ENCODE measurements at regions not wholly inside any gene's neighbourhood (a gene's known extent, or its start where the extent isn't known, plus 50 kb on each side); places are given as distances from the start of the nearest gene placed in this dataset.

- DNase-seq (ENCODE audit: low read depth in 2 of 2) = no peak
Observed at GRCh38 chr4:180861651-180862050, 1381.6 kb upstream of the TENM3 start.

DNA sequence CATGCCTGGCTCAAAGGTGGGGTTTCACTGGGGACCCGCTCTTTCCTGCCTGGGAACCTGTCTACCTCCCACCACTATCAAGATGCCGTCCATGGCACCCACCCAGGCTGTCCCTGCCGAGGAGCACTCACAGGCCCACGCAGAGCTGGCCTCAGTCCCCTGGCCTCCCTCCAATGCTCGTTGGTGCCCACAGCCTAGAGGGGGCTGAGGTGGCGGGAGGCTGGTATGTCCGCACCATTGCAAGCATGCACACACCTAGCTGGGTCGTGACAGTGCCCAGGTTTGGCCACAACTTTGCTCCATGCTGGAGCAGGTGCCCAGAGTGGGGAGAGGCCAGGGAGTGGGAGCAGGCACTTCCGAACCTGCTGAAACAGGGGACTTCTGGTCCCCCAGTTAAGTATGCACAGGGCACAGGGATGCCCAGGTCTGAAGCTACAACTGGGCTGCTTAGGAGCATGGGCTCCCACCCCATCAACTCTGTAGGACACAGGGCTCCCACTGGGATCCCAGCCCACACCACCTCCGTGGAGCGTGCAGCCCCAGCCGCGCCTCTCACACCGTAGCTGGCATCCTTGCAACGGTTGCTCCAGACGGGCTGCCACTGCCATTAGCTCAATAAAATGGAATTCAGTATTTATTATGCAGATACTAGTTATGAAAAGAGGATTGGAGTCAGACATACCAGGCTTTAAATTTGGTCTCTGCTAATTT lies 1376.1 kb upstream of the TENM3 start:
- DNase-seq (ENCODE audit: low read depth in 2 of 2) = no peak

GRCh38 chr4:180870623-180871022 lies 1372.6 kb upstream of the TENM3 start:
- no peak for DNase-seq (ENCODE audit: low read depth in 2 of 2)

- DNase-seq (ENCODE audit: low read depth in 2 of 2) = no peak
Observed at GRCh38 chr4:180898305-180898704, 1344.9 kb upstream of the TENM3 start.

DNA sequence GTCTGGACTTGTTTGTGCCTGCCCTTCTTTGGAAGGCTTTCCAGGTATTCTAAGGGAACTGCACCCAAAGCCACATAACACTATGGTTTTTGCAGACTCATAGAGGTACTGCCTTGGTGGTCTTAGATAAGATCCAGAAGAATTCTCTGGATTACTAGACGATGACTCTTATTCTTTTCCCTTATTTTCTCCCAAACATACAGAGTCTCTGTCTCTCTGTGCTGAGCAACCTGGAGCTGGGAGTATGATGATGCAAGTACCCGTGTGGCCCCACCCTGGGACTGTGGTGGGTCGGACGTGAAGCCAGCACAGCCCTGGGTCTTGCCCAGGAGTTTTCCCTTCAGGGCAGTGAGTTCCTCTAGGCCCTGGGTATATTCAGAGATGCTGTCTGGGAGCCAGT lies 1342.4 kb upstream of the TENM3 start:
- DNase-seq (ENCODE audit: low read depth in 2 of 2) = no peak

- no peak for DNase-seq (ENCODE audit: low read depth in 2 of 2)
Observed at GRCh38 chr4:180909279-180909678, 1333.9 kb upstream of the TENM3 start.

- no peak for DNase-seq (ENCODE audit: low read depth in 2 of 2)
Observed at GRCh38 chr4:180913750-180914149, 1329.5 kb upstream of the TENM3 start.

GRCh38 chr4:180923486-180923885 lies 1319.7 kb upstream of the TENM3 start:
- DNase-seq (ENCODE audit: low read depth in 2 of 2) = no peak

GRCh38 chr4:180925805-180926204 lies 1317.4 kb upstream of the TENM3 start:
- no peak for DNase-seq (ENCODE audit: low read depth in 2 of 2)

DNA sequence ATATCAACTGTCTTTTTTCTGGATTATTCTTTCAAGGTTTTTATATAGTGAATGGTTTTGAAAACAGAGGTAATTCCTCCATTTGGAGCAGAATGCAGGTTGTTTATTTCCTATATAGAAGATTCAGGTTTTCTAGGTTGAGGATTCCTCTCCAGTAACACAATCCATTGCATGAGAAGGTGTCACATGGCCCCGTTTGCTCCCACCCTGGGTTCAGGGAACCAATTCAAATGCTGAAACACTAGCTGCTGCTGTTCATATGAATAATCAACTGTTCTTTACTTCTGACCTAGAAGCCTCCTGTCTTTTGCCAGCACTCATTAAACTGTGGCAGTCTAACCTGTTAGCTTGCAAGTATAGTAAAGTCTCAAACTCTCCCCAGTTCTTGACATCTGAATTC lies 1316.9 kb upstream of the TENM3 start:
- DNase-seq (ENCODE audit: low read depth in 2 of 2) = no peak

- no peak for DNase-seq (ENCODE audit: low read depth in 2 of 2)
Observed at GRCh38 chr4:180932370-180933001, 1310.7 kb upstream of the TENM3 start.

GRCh38 chr4:180937083-180937482 lies 1306.1 kb upstream of the TENM3 start:
- no peak for DNase-seq (ENCODE audit: low read depth in 2 of 2)

- no peak for DNase-seq (ENCODE audit: low read depth in 2 of 2)
Observed at GRCh38 chr4:180940680-180941079, 1302.5 kb upstream of the TENM3 start.

DNA sequence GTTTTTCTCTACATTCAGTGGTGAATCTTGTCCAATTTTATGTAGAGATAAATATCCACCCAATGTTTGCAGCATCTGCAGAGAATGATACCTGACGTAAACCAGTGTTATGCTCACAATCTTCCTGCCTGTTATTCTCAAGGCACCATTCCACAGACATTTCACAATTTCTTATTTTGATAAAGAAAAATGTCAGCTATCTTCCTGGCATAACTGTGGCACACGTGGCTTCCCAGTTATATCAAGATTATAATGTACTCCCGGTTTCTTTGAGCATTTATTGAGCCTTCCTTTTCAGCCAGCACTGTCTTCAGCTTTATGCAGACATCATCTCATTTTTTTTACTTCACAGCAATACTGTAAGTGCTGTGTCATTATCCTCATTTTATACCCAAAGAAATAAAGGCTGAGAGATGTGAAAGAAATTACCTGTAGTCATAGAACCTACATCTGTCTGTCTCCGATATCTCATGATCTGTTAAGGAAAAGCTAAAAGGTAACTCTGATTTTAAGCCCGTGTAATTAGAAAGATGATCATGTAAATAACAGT lies 1300.8 kb upstream of the TENM3 start:
- no peak for DNase-seq (ENCODE audit: low read depth in 2 of 2)

DNA sequence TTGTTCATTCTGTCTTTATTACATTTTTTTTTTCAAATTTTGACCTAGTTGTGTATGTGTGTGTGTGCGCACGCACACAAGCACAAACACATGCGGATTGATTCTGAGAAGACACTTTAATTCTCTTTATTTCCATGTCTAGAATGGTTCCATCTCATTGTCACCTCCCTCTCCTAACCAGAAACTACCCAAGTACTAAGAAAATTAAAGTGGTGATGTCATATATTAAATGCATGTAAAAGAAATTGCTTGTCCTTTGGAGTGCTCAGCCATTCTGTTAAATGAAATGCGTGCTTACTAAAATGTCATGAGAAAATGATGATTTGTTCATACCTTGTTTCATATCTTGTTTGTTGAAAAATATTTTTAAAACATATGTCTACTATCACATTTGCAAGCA lies 1297.0 kb upstream of the TENM3 start:
- no peak for DNase-seq (ENCODE audit: low read depth in 2 of 2)

DNA sequence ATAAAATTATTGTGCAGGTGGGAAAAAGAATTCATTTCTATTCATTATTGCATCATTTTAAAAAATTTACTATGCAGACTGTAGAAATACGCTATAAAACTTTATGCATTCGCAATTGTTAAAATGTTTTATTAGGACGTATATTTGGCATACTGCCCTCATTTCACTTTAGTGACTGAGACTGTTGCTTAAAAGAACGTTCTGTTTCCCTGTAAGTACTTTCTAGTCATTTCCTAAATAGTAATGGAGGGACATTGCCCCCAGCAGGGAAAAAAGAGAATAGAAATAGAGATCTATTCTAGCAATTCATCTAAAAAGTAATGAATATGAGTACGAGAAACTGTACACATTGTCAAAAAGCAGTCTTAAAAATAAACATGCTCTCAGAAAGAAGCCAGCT lies 1295.8 kb upstream of the TENM3 start:
- DNase-seq (ENCODE audit: low read depth in 2 of 2) = no peak

DNA sequence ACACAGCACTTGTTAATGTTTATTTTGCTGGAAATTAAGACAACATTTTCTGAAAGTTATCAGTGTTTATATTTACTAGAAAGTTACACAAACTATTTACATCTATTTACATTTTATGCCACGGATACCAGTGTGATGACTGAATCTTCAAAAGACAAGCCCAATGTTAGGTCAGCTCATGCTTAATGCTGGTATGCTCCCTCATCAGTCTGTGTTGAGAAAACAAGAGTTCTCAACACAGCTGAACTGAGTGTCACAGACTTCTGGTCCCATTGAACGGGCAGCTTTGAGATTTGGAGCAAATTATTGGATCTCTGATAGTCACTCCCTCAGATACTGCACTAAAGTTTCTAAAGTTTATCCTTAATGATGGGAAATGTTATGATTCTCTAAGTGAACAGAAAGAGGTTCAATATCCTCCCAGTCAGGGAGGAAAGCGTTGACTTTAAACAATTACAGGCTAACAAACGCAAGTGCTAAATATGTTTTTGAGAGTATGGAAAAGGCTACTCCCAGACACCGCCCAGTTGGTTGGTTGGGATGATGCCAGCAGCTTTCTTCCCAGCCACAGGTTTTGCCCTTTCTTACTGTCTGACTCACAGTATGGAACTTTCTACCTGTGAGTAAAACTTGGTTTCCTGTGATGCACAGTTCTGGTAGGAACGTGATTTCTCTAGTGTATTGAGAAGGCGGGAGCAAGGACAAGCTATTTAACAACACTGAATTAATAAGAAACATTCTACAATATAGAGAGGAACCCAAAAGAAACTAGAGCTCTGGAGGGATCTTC lies 1293.6 kb upstream of the TENM3 start:
- DNase-seq (ENCODE audit: low read depth in 2 of 2) = no peak

GRCh38 chr4:180950377-180950776 lies 1292.8 kb upstream of the TENM3 start:
- no peak for DNase-seq (ENCODE audit: low read depth in 2 of 2)

DNA sequence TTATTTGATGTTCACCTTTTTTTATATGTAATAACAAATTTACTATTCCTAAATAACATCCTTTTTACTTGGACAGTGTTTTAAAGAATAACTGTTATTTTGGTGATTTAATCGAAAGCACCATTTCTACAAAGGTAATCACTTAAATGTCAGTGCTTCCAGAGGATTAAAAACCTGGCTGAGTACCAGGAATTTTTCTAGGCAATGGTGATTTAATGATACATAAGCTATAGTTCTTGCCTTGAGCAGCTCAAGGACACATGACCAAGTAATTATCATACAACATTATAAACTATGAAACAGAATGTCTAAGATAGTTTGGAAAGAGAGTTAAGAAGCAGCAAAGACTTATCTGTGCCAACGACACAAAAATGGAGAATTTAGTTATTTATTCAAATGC lies 1291.9 kb upstream of the TENM3 start:
- DNase-seq (ENCODE audit: low read depth in 2 of 2) = no peak

DNA sequence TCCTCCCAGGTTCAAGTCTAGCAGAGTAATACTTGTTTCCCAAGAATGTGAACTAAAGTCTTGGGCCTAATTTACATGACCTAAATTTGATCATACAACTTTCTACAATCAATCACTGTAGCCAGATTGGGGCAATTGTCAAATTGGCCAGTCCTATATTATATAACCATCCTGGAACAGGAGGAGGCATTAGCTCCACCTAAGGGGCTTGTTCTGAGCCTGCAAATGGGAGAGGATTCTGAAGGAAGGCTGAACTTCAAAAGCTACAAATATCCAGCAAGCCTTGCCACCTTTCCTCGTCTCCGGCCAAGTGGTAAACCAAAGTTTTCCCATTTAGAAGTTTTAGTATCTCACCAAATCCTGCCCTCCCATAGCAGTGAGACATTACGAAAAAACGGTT lies 1289.6 kb upstream of the TENM3 start:
- no peak for DNase-seq (ENCODE audit: low read depth in 2 of 2)

- DNase-seq (ENCODE audit: low read depth in 2 of 2) = no peak
Observed at GRCh38 chr4:180960743-180961401, 1282.3 kb upstream of the TENM3 start.

DNA sequence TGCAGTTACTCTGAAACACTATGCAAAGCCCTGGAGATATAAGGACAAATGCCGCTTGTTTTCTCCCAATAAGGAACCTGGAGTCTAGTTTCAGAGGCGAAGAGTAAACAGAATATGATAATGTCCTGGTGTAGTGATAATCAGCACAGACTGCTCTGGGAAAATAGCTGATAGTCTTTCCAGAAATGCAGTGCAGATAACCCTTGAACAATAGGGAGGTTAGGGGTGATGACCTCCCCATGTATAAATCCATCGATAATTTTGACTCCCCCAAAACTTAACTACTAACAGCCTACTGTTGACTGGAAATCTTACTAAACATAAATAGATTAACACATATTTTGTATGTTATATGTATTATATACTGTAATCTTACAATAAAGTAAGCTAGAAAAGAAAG lies 1280.9 kb upstream of the TENM3 start:
- DNase-seq (ENCODE audit: low read depth in 2 of 2) = no peak
